ENCODE measurements at regions not wholly inside any gene's neighbourhood (a gene's known extent, or its start where the extent isn't known, plus 50 kb on each side); places are given as distances from the start of the nearest gene placed in this dataset.

DNA sequence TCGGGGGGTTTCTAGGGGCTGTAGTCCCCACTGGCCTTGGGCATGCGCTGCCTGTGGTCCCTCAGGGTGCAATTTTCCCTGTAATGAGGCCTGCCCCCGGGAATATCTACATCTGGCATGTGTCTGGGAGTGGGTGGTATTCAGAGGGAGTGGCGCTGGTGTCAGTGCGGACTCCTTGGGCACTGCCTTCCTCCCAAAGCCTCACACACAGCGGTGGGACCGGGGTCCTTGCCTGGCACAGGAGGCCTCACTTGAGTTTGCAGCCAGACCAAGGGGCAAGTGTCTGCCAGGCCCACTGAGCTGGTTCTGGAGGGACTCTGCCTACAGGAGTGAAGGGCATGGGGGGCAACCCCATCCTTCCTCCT lies 53.5 kb upstream of the PCSK6 start:
- Histone ChIP-seq H3K4me1 (ENCODE audit: control insufficient read depth, low read length) (no peaks in the 10 kb centered on the region), H3K4me3 (ENCODE audit: low read length) (no peak overlapping the region), H3K27me3 (ENCODE audit: control insufficient read depth, low read length) (peaks cover 9% of the 10 kb centered on the region), H3K36me3 (ENCODE audit: control insufficient read depth, low read length) (no peaks in the 10 kb centered on the region), H3K9me2 (replicated peaks; ENCODE audit: control insufficient read depth, low read length) (no peaks in the 10 kb centered on the region), H3K27ac (ENCODE audit: low read depth, low read length) (no peak overlapping the region), H3K9me3 (ENCODE audit: control insufficient read depth, insufficient read depth, low read length) (no peaks in the 10 kb centered on the region), H4K20me1 (ENCODE audit: control insufficient read depth, insufficient read depth, low read depth, low read length) (no peaks in the 10 kb centered on the region), H3K79me2 (ENCODE audit: control insufficient read depth, low read length) (no peaks in the 10 kb centered on the region), H3F3A (ENCODE audit: control insufficient read depth, insufficient read depth) (no peaks in the 10 kb centered on the region), H3K4me2 (ENCODE audit: low read length) (no peak overlapping the region)
- TF ChIP-seq CTCF (IDR thresholded peaks at IDR 0.05; ENCODE audit: low read depth, low read length, poor library complexity, severe bottlenecking): no peak
- TF ChIP-seq EZH2phosphoT487 (IDR thresholded peaks at IDR 0.05; ENCODE audit: borderline replicate concordance, low read length): no peak

DNA sequence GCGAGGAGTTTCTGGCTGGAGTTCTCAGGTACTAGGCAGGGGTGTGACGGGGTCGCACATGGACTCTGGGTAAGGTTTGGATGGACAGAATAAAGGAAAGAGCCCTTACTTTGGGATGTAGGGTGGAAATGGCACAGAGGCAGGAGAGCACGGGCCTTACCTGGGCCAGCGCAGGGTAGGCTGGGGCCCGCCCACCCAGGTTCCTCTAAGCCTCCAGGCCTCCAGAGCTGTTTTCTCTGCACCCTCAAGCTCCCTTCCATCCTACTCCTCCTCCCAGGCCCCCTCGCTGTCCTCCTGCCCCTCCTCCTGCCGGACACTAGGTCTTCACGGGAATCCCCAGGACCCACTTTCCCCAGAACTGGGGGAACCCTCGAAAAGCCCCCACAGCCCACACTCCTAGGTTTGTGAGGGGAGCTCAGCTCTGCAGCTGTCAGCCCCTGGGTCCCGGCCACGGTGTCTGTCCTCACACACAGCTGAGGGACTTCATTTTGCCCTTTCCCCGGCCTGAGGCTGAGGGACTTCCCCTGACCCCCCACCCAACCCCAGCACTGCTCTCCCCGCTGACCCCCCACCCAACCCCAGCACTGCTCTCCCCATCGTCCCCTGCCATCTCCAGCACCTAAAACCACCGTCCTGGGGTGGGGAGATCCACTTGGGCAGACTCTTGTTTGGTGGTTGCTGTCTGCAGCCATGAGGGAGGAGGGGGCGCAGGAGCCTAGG lies 53.0 kb upstream of the PCSK6 start:
- H3K36me3 ChIP-seq (ENCODE audit: control insufficient read depth, low read length): no peaks in the 10 kb centered on the region
- no peak for TF ChIP-seq CTCF (IDR thresholded peaks at IDR 0.05; ENCODE audit: low read depth, low read length, poor library complexity, severe bottlenecking)
- TF ChIP-seq EZH2phosphoT487 (IDR thresholded peaks at IDR 0.05; ENCODE audit: borderline replicate concordance, low read length): no peak
- no peak overlapping the region for H3K27ac ChIP-seq (ENCODE audit: low read depth, low read length)
- H4K20me1 ChIP-seq (ENCODE audit: control insufficient read depth, insufficient read depth, low read depth, low read length): no peaks in the 10 kb centered on the region
- no peaks in the 10 kb centered on the region for H3K9me2 ChIP-seq (replicated peaks; ENCODE audit: control insufficient read depth, low read length)
- H3F3A ChIP-seq (ENCODE audit: control insufficient read depth, insufficient read depth): no peaks in the 10 kb centered on the region
- no peaks in the 10 kb centered on the region for H3K4me1 ChIP-seq (ENCODE audit: control insufficient read depth, low read length)
- no peak overlapping the region for H3K4me3 ChIP-seq (ENCODE audit: low read length)
- peaks cover 9% of the 10 kb centered on the region for H3K27me3 ChIP-seq (ENCODE audit: control insufficient read depth, low read length)
- no peak overlapping the region for H3K4me2 ChIP-seq (ENCODE audit: low read length)
- H3K79me2 ChIP-seq (ENCODE audit: control insufficient read depth, low read length): no peaks in the 10 kb centered on the region
- H3K9me3 ChIP-seq (ENCODE audit: control insufficient read depth, insufficient read depth, low read length): no peaks in the 10 kb centered on the region

DNA sequence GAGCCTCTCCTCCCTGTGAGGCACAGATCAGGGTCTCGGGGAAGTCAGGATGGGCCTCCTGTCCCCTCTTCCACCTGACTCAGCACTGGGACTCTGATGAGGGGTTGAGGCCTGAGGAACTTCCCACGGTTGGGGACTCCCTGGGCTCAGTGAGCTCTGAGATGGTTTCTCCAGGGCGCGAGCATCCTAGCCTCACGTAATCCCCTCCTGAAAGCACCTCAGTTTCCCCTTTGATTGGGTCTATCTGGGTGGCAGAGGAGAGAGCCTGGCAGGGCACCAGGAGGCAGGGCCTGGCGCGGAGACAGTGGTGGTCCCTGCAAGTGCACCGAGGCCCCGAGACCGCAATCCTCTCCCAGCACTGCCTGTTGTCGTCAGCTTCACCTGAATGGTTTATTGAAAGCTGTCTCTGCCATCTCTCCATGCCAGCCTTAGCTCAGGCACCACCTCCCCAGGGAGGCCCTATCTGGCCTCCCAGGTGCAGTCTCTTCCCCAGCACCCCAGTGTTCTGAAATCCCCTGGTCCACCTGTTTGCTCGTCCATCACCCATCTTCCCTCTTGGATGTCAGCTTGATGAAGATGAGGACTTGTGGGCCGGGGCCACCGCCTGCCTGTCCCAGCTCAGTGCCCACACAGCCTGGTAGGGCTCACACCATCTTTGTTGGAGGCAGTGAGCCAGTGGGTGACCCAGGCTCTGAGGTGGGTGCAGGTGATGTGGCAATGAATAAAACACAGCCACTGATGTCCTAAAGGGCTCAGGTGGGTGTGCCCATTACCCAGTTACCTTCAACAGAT lies 52.2 kb upstream of the PCSK6 start:
- Histone ChIP-seq H3K4me1 (ENCODE audit: control insufficient read depth, low read length) (no peaks in the 10 kb centered on the region), H4K20me1 (ENCODE audit: control insufficient read depth, insufficient read depth, low read depth, low read length) (no peaks in the 10 kb centered on the region), H3K4me2 (ENCODE audit: low read length) (no peak overlapping the region), H3K79me2 (ENCODE audit: control insufficient read depth, low read length) (no peaks in the 10 kb centered on the region), H3K4me3 (ENCODE audit: low read length) (no peak overlapping the region), H3K9me3 (ENCODE audit: control insufficient read depth, insufficient read depth, low read length) (no peaks in the 10 kb centered on the region), H3K27me3 (ENCODE audit: control insufficient read depth, low read length) (peaks cover 9% of the 10 kb centered on the region), H3K27ac (ENCODE audit: low read depth, low read length) (no peak overlapping the region), H3F3A (ENCODE audit: control insufficient read depth, insufficient read depth) (no peaks in the 10 kb centered on the region), H3K9me2 (replicated peaks; ENCODE audit: control insufficient read depth, low read length) (no peaks in the 10 kb centered on the region), H3K36me3 (ENCODE audit: control insufficient read depth, low read length) (no peaks in the 10 kb centered on the region)
- TF ChIP-seq CTCF (IDR thresholded peaks at IDR 0.05; ENCODE audit: low read depth, low read length, poor library complexity, severe bottlenecking) (no peak), EZH2phosphoT487 (IDR thresholded peaks at IDR 0.05; ENCODE audit: borderline replicate concordance, low read length) (no peak)

All from DOHH2 (cell line).